GM18909 (cell line): ENCODE measurements at regions not wholly inside any gene's neighbourhood (a gene's known extent, or its start where the extent isn't known, plus 50 kb on each side); places are given as distances from the start of the nearest gene placed in this dataset.

Experiments used
- ATAC-seq: cut with Tn5 transposase; IDR thresholded peaks from one replicate; pipeline ENCODE4 v1.9.1; 2021; ENCODE audit warnings: mild to moderate bottlenecking; ENCODE audit not compliant: unreplicated experiment, poor library complexity

- no peak for ATAC-seq
These were observed 175.5 kb downstream of the MN1 start for GRCh38 chr22:27625769-27626674.

DNA sequence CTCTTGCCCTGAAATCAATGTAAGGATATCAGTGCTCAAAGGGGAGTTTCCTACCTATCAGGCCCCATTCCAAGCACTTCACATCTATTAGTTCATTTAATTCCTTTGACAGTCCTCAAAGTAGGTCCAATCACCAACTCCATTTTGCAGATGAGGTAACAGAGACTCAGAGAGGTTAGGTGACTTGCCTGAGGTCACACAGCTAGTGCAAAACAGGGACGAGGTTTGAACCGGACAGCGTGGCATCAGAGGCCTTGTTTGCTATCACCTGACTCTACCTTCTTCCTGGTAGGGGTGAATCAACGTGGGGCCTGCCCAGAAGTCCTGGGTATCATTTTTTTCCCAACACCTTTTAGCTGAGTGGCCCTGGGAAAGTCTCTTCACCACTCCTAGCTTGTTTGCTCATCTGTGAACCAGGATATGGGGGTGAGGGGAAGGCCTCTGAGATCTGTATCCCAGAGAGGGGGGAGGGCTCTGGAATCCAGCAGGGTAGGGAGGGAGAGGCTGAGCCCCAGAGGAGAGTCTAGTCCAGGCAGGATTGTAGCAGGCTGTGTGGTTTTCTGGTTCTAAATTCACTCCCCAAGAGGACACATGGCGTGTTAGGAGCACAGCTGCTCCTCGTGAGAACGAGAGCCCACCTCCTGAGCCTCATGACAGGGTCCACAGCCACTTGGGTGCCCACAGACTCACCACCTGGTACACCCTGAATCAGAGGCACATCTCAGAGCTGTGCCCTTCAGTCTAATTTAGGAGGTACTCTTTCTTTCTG lies 174.7 kb downstream of the MN1 start:
- no peak for ATAC-seq

DNA sequence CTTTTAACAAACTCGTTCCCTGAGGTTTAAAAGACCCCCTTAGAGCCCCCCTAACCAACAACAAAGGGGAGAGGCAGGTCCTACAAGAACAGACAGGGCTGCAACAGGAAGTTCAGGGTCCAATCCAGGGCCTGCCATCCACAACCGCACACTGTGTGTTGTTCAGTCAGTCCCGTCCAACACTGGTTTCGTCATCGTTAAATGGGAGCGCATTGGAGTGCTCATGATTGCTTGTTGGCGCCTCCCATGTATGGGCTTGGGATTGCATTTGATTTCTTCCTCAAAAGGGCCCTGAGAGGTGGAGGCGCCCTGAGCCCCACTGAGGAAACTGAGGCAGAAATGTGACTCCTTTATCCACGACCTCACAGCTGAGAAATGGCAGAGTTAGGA lies 174.1 kb downstream of the MN1 start:
- no peak for ATAC-seq

DNA sequence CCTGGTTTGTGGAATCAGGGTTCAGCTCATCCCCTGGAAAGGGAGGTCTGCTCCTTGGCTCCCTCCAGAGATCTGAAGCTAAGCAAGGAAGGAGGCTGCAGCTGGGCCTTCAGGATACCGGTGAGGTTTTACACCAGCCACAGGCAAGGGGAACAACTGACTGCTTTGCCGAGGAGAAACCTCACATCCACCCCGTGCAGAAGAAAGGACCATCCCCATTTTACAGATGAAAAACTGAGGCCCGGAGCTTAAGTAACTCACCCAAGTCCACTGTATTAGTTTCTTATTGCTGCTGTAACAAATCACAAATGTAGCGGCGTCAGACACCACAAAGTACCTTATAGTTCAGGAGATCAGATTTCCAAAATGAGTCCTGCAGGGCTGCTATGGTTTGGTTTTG lies 173.7 kb downstream of the MN1 start:
- no peak for ATAC-seq

GRCh38 chr22:27628341-27628740 lies 173.2 kb downstream of the MN1 start:
- ATAC-seq, result no peak

DNA sequence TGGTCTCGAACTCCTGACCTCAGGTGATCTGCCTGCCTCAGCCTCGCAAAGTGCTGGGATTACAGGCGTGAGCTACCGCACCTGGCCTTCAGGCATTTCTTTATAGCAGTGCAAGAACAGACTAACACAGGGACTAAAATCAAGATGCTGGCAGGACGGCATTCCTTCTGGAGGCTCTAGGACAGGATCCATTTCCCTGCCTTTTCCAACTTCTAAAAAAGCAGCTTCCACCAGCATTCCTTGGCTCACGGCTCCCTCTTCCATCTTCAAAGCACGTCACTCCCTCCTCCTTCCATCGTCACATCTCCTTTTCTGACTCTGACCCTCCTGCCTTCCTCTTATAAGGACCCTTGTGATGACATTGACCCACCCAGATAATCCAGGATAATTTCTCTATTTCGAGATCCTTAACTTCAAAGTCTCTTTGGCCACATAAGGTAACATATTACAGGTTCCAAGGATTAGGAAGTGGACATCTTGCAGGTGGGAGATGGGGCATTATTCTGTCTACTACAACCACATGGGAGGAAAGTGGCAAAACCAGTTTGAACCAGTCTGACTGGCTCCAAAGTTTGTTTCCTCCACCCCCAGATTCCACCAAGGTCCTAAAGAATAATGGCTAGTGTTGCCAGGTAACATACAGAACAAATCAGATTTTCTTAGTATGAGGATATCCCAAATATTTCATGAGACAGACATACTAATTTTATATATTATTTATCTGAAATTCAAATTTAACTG lies 172.5 kb downstream of the MN1 start:
- no peak for ATAC-seq

DNA sequence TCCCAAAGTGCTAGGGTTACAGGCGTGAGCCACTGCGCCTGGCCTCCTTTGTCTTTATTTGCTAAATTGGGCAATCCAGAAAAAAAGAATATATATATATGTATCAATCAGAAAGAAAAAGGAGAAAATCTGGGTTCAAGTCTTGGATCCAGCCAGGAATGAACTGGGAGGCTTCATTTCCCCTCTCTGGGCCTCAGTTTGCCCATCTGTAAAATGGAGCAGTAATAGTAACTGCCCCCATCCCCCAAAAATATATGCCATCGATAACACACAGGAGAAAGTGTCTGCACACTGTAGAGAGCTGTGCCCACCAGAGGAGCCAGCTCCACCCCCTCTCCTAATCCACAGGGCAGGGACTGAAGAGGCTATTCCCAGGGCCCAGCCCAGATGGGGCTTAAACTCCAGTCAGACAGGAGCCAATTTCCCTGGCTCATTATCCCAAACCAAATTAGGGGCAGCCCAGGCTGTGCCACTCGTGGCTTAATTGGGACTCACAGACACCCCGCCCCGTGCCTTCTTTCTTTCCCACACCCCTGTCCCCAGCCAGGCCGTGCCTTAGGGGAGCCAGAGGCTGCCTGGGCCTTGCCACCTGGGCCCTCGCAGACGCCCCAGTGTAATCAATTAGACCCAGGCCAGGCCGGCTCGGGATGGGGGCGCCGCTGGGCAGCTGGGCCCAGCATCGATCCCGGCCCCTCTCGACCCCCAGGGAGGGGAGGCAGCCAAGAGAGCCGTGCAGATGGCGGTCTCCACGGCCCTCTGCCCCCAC lies 171.5 kb downstream of the MN1 start:
- no peak for ATAC-seq

GRCh38 chr22:27630754-27631153 lies 170.8 kb downstream of the MN1 start:
- no peak for ATAC-seq

DNA sequence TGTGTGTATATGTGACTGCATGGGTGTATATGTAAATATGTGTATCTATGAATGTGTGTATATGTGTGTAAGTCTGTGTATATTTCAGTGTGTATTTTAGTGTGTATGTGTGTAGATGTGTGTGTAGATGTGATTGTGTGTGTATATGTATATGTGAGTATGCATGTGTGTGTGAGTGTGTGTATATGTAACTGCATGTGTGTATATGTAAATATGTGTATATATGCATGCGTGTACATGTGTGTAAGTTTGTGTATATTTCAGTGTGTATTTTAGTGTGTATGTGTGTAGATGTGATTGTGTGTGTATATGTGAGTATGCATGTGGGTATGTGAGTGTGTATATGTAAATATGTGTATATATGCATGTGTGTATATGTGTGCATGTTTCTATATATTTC lies 169.9 kb downstream of the MN1 start:
- ATAC-seq, result no peak

GRCh38 chr22:27632451-27633295 lies 168.9 kb downstream of the MN1 start:
- no peak for ATAC-seq

DNA sequence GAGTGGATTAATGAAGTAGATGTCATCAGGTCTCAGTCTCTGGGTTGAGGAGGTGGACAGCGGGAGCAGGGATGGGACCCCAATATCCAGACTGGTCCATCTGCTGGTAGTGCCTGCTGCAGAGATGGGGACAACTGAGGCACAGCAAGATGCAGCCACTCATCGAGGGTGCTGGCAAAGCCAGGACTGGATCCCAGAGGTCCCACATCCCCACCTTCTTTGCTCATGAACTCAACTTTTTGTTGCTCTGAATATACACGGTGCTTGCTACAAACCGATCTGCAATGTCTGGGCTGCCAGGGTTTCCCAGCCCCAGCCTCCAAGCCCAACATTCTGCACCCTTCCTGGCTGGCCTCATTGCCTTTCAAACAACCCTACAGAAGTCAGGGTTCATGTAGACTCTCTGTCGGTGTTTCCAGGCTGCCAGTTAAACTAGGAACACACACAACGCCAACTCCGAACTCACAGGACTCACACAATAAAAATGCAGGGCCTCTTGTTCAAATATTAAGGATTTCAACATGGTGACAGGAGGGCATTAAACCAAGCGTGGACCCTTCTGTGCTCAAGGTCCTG lies 168.2 kb downstream of the MN1 start:
- no peak for ATAC-seq

- no peak for ATAC-seq
These were observed 167.4 kb downstream of the MN1 start for GRCh38 chr22:27634043-27634740.

DNA sequence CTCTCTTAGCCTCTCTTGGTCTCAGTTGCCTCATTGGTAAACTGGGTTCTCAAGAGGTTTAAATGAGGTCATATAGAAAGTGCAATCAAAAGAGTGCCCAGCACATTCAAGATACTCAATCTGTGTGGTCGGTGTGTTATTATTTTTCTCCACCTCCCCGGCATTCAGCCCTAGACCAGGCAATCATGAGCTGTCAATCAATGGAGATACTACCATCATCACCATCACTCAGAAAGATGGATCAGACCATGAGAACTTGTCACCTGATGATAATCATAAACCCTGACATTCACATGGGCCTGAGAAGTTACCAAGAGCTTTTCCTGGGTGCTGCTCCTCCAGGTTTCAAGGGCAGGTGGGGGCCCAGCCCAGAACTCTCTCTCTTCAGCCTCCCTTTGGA lies 166.1 kb downstream of the MN1 start:
- no peak for ATAC-seq

- ATAC-seq, result no peak
These were observed 165.7 kb downstream of the MN1 start for GRCh38 chr22:27635852-27636251.

- ATAC-seq, result no peak
These were observed 164.6 kb downstream of the MN1 start for GRCh38 chr22:27636716-27637508.

DNA sequence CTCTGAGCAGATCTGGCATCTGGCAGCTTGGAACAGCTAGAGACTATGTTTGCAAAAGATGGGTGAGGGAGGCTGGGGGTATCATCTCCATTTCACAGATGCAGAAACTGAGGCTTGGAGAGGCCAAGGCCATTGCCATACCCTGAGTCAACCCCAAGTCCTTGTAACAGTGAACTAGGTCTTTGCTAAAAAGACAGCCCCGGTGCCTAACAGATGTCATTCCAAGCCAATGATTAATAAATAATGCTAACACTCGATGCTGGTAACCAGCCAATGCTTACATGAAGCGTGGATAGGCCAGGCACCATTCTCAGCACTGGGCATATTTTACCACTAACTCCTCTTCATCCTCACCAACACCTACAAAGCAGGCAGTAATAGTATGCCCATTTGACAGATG lies 164.0 kb downstream of the MN1 start:
- ATAC-seq, result no peak

DNA sequence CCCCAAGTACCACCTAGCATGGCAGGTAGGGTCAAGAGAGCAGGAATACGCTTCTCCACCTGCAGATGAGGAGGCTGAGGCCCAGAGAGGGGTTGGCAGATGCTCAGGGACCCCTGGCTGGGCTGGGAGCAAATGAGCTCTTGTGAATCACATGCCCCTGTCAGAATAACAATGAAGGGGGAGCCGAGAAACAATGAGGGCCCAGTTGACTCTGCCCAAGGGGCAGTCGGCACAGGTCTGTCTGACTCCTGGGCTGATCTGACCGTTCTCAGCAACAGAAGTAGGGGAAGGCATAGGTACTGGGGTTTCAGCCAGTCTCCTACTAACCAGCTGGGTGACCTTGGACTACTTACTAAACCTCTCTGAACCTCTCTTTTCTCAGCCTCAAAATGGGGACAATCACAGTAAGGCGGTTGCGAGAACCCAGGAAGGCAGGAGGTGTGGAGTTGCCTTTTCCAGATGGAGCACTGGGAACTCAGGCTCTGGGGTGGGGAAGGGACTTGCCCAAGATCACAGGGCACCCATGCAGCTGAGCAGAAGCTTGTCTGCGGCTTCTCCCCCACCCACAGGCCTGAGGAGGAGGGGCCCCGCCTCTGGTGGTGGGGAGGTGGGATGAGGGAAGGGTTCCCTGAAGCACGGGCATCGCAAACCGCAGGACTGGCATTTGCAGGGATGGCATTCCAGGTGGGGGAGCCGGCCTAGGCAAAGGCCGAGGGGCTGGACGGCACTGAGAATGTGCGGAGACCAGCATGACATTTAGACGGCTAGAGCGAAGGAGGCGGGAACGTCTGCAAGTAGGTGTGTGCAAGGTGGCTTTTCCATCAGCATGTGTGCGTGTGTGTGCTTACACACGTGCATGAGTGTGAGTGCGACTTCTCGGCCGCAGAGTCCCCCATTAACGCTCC lies 163.0 kb downstream of the MN1 start:
- ATAC-seq, result no peak
